ENCODE measurements at regions not wholly inside any gene's neighbourhood (a gene's known extent, or its start where the extent isn't known, plus 50 kb on each side); places are given as distances from the start of the nearest gene placed in this dataset.

GRCh38 chr11:104705490-104706190, 192.6 kb downstream of the CASP12 start:
- TF ChIP-seq TAF1 (IDR thresholded peaks at IDR 0.05; ENCODE audit: borderline replicate concordance, insufficient read depth, low read length) (no peak), SIN3A (IDR thresholded peaks at IDR 0.05; ENCODE audit: borderline replicate concordance, insufficient read depth, low read length) (no peak), FOXP2 (optimal IDR thresholded peaks at IDR 0.05; ENCODE audit: borderline replicate concordance, extremely low read depth, extremely low read length, insufficient read depth) (no peak), REST (IDR thresholded peaks at IDR 0.05; ENCODE audit: insufficient read depth in 1 of 2, low read depth in 2 of 2, low read length in 2 of 2) (no peak), POLR2AphosphoS5 (IDR thresholded peaks at IDR 0.05; ENCODE audit: low read depth, low read length) (no peak)

GRCh38 chr11:104704888-104705287, 193.4 kb downstream of the CASP12 start:
- no peak for TF ChIP-seq REST (IDR thresholded peaks at IDR 0.05; ENCODE audit: insufficient read depth in 1 of 2, low read depth in 2 of 2, low read length in 2 of 2)
- TF ChIP-seq POLR2AphosphoS5 (IDR thresholded peaks at IDR 0.05; ENCODE audit: low read depth, low read length) = no peak
- TF ChIP-seq SIN3A (IDR thresholded peaks at IDR 0.05; ENCODE audit: borderline replicate concordance, insufficient read depth, low read length) = no peak
- TF ChIP-seq FOXP2 (optimal IDR thresholded peaks at IDR 0.05; ENCODE audit: borderline replicate concordance, extremely low read depth, extremely low read length, insufficient read depth) = no peak
- no peak for TF ChIP-seq TAF1 (IDR thresholded peaks at IDR 0.05; ENCODE audit: borderline replicate concordance, insufficient read depth, low read length)

- TF ChIP-seq REST (IDR thresholded peaks at IDR 0.05; ENCODE audit: insufficient read depth in 1 of 2, low read depth in 2 of 2, low read length in 2 of 2) = no peak
- no peak for TF ChIP-seq POLR2AphosphoS5 (IDR thresholded peaks at IDR 0.05; ENCODE audit: low read depth, low read length)
- no peak for TF ChIP-seq TAF1 (IDR thresholded peaks at IDR 0.05; ENCODE audit: borderline replicate concordance, insufficient read depth, low read length)
- TF ChIP-seq FOXP2 (optimal IDR thresholded peaks at IDR 0.05; ENCODE audit: borderline replicate concordance, extremely low read depth, extremely low read length, insufficient read depth) = no peak
- TF ChIP-seq SIN3A (IDR thresholded peaks at IDR 0.05; ENCODE audit: borderline replicate concordance, insufficient read depth, low read length) = no peak
These were observed 194.0 kb downstream of the CASP12 start for GRCh38 chr11:104704146-104704830.

- TF ChIP-seq FOXP2 (optimal IDR thresholded peaks at IDR 0.05; ENCODE audit: borderline replicate concordance, extremely low read depth, extremely low read length, insufficient read depth) = no peak
- TF ChIP-seq REST (IDR thresholded peaks at IDR 0.05; ENCODE audit: insufficient read depth in 1 of 2, low read depth in 2 of 2, low read length in 2 of 2) = no peak
- TF ChIP-seq TAF1 (IDR thresholded peaks at IDR 0.05; ENCODE audit: borderline replicate concordance, insufficient read depth, low read length) = no peak
- no peak for TF ChIP-seq SIN3A (IDR thresholded peaks at IDR 0.05; ENCODE audit: borderline replicate concordance, insufficient read depth, low read length)
- TF ChIP-seq POLR2AphosphoS5 (IDR thresholded peaks at IDR 0.05; ENCODE audit: low read depth, low read length) = no peak
These were observed 197.7 kb downstream of the CASP12 start for GRCh38 chr11:104700609-104701008.
